Activated naive CD8-positive, alpha-beta T cell treated with anti-CD3 and anti-CD28 coated beads, Interleukin-2, amount 50 U/mL, for 24 hours (primary cell): ENCODE measurements at regions not wholly inside any gene's neighbourhood (a gene's known extent, or its start where the extent isn't known, plus 50 kb on each side); places are given as distances from the start of the nearest gene placed in this dataset.
A peak's percentile ranks its signal among the peaks of the same experiment; 100 is the strongest.

Experiments
- ATAC-seq: fragments of 150-1000 bp; cut with Tn5 transposase; one replicate; pipeline ENCODE4 v1.10.0; 2021
- DNase-seq: peaks from one replicate; pipeline ENCODE4 v3.0.0; 2021
- H3K27ac Mint-ChIP-seq: one replicate; pipeline ENCODE4 v1.8.0; 2021; ENCODE audit warnings: mild to moderate bottlenecking, mixed read lengths
- H3K27me3 Mint-ChIP-seq: one replicate; pipeline ENCODE4 v1.8.0; 2021; ENCODE audit warnings: mixed read lengths
- H3K36me3 Mint-ChIP-seq: one replicate; pipeline ENCODE4 v1.8.0; 2021; ENCODE audit warnings: low read depth, mixed read lengths
- H3K4me1 Mint-ChIP-seq: one replicate; pipeline ENCODE4 v1.8.0; 2021; ENCODE audit warnings: mixed read lengths
- H3K4me3 Mint-ChIP-seq: one replicate; pipeline ENCODE4 v1.8.0; 2021; ENCODE audit warnings: mild to moderate bottlenecking, moderate library complexity, mixed read lengths
- H3K9me3 Mint-ChIP-seq: one replicate; pipeline ENCODE4 v1.8.0; 2021; ENCODE audit warnings: mixed read lengths

GRCh38 chr10:104580774-104581675 lies 60.1 kb upstream of the SORCS3 start:
- Mint-ChIP-seq H3K27ac (no peak overlapping the region), H3K4me1 (peaks cover 2% of the 10 kb centered on the region), H3K27me3 (peaks cover 9% of the 10 kb centered on the region), H3K4me3 (no peak overlapping the region), H3K9me3 (no peaks in the 10 kb centered on the region), H3K36me3 (peaks cover 2% of the 10 kb centered on the region)
- DNase-seq (peak; percentile 73), ATAC-seq (peak; percentile 68)

GRCh38 chr10:104581884-104582601 lies 59.0 kb upstream of the SORCS3 start:
- Mint-ChIP-seq H3K9me3 (no peaks in the 10 kb centered on the region), H3K27me3 (peaks cover 9% of the 10 kb centered on the region), H3K4me3 (no peak overlapping the region), H3K4me1 (peaks cover 9% of the 10 kb centered on the region), H3K36me3 (peaks cover 2% of the 10 kb centered on the region), H3K27ac (no peak overlapping the region)
- no peak for DNase-seq
- ATAC-seq, result peak; percentile 29

GRCh38 chr10:104582602-104582951 lies 58.5 kb upstream of the SORCS3 start:
- peaks cover 9% of the 10 kb centered on the region for H3K27me3 Mint-ChIP-seq
- peaks cover 13% of the 10 kb centered on the region for H3K4me1 Mint-ChIP-seq
- peaks cover 2% of the 10 kb centered on the region for H3K36me3 Mint-ChIP-seq
- ATAC-seq, result peak; percentile 58
- no peak overlapping the region for H3K27ac Mint-ChIP-seq
- no peaks in the 10 kb centered on the region for H3K9me3 Mint-ChIP-seq
- H3K4me3 Mint-ChIP-seq, result no peak overlapping the region
- DNase-seq, result no peak

- Mint-ChIP-seq H3K4me1 (peaks cover 15% of the 10 kb centered on the region), H3K36me3 (peaks cover 2% of the 10 kb centered on the region), H3K27me3 (peaks cover 9% of the 10 kb centered on the region), H3K9me3 (no peaks in the 10 kb centered on the region), H3K4me3 (no peak overlapping the region), H3K27ac (no peak overlapping the region)
- DNase-seq, result no peak
- no peak for ATAC-seq
These were observed 58.1 kb upstream of the SORCS3 start for GRCh38 chr10:104582966-104583365.

- Mint-ChIP-seq H3K4me1 (peaks cover 15% of the 10 kb centered on the region), H3K36me3 (peaks cover 2% of the 10 kb centered on the region), H3K9me3 (no peaks in the 10 kb centered on the region), H3K27ac (no peak overlapping the region), H3K4me3 (no peak overlapping the region), H3K27me3 (peaks cover 9% of the 10 kb centered on the region)
- DNase-seq (no peak), ATAC-seq (no peak)
These were observed 56.5 kb upstream of the SORCS3 start for GRCh38 chr10:104584541-104584940.

- Mint-ChIP-seq H3K4me1 (peaks cover 13% of the 10 kb centered on the region), H3K9me3 (no peaks in the 10 kb centered on the region), H3K4me3 (no peak overlapping the region), H3K27ac (no peak overlapping the region), H3K36me3 (no peaks in the 10 kb centered on the region), H3K27me3 (peaks cover 2% of the 10 kb centered on the region)
- ATAC-seq (no peak), DNase-seq (no peak)
These were observed 53.3 kb upstream of the SORCS3 start for GRCh38 chr10:104587751-104588150.

GRCh38 chr10:104589431-104589830 lies 51.7 kb upstream of the SORCS3 start:
- no peaks in the 10 kb centered on the region for H3K36me3 Mint-ChIP-seq
- H3K9me3 Mint-ChIP-seq, result no peaks in the 10 kb centered on the region
- no peak for DNase-seq
- no peak for ATAC-seq
- peaks cover 13% of the 10 kb centered on the region for H3K4me1 Mint-ChIP-seq
- no peak overlapping the region for H3K4me3 Mint-ChIP-seq
- H3K27me3 Mint-ChIP-seq, result peaks cover 4% of the 10 kb centered on the region
- no peak overlapping the region for H3K27ac Mint-ChIP-seq

- Mint-ChIP-seq H3K36me3 (no peaks in the 10 kb centered on the region), H3K27ac (no peak overlapping the region), H3K4me3 (no peak overlapping the region), H3K9me3 (no peaks in the 10 kb centered on the region), H3K27me3 (peaks cover 6% of the 10 kb centered on the region), H3K4me1 (peaks cover 13% of the 10 kb centered on the region)
- no peak for DNase-seq
- no peak for ATAC-seq
These were observed 51.2 kb upstream of the SORCS3 start for GRCh38 chr10:104589871-104590270.
